Type B pancreatic cell (in vitro differentiated cells): ENCODE measurements at regions not wholly inside any gene's neighbourhood (a gene's known extent, or its start where the extent isn't known, plus 50 kb on each side); places are given as distances from the start of the nearest gene placed in this dataset.

ENCODE experiments used
- DNase-seq: peaks from one replicate; pipeline ENCODE4 v3.0.0; 2021; ENCODE audit warnings: mixed read lengths; ENCODE audit not compliant: unreplicated experiment; ENCODE audit errors: extremely low spot score
- H3K27ac Mint-ChIP-seq: 2 replicates; pipeline ENCODE4 v1.8.0; 2021; ENCODE audit warnings: mild to moderate bottlenecking, mixed read lengths
- H3K27me3 Mint-ChIP-seq: 2 replicates; pipeline ENCODE4 v1.8.0; 2021; ENCODE audit warnings: mixed read lengths
- H3K36me3 Mint-ChIP-seq: 2 replicates; pipeline ENCODE4 v1.8.0; 2021; ENCODE audit warnings: mixed read lengths
- H3K4me1 Mint-ChIP-seq: one replicate; pipeline ENCODE4 v1.8.0; 2021; ENCODE audit warnings: mixed read lengths; ENCODE audit not compliant: unreplicated experiment
- H3K4me3 Mint-ChIP-seq: 2 replicates; pipeline ENCODE4 v1.8.0; 2021; ENCODE audit warnings: mild to moderate bottlenecking, mixed read lengths
- H3K9me3 Mint-ChIP-seq: 2 replicates; pipeline ENCODE4 v1.8.0; 2021; ENCODE audit warnings: mixed read lengths
- TF ChIP-seq, protein P1 (sequence below): fragments of 200-600 bp; sonication (generic); conservative IDR thresholded peaks from 2 replicates; pipeline ENCODE4 v1.5.0; 2021; ENCODE audit warnings: antibody characterized with exemption, mild to moderate bottlenecking

GRCh38 chr3:72154391-72155335 lies 369.7 kb upstream of the PROK2 start:
- peaks cover 15% of the 10 kb centered on the region for H3K27me3 Mint-ChIP-seq
- peaks cover 5% of the 10 kb centered on the region for H3K9me3 Mint-ChIP-seq
- no peak for DNase-seq
- TF ChIP-seq, protein P1, sequence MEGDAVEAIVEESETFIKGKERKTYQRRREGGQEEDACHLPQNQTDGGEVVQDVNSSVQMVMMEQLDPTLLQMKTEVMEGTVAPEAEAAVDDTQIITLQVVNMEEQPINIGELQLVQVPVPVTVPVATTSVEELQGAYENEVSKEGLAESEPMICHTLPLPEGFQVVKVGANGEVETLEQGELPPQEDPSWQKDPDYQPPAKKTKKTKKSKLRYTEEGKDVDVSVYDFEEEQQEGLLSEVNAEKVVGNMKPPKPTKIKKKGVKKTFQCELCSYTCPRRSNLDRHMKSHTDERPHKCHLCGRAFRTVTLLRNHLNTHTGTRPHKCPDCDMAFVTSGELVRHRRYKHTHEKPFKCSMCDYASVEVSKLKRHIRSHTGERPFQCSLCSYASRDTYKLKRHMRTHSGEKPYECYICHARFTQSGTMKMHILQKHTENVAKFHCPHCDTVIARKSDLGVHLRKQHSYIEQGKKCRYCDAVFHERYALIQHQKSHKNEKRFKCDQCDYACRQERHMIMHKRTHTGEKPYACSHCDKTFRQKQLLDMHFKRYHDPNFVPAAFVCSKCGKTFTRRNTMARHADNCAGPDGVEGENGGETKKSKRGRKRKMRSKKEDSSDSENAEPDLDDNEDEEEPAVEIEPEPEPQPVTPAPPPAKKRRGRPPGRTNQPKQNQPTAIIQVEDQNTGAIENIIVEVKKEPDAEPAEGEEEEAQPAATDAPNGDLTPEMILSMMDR = no peak
- H3K4me1 Mint-ChIP-seq = peaks cover 53% of the 10 kb centered on the region
- H3K4me3 Mint-ChIP-seq = peak overlapping the region; percentile 37
- H3K27ac Mint-ChIP-seq = peak overlapping the region; percentile 59
- H3K36me3 Mint-ChIP-seq = no peaks in the 10 kb centered on the region

GRCh38 chr3:72153477-72154314 lies 368.7 kb upstream of the PROK2 start:
- no peak overlapping the region for H3K4me3 Mint-ChIP-seq
- no peak overlapping the region for H3K27ac Mint-ChIP-seq
- peaks cover 15% of the 10 kb centered on the region for H3K27me3 Mint-ChIP-seq
- peaks cover 5% of the 10 kb centered on the region for H3K9me3 Mint-ChIP-seq
- no peaks in the 10 kb centered on the region for H3K36me3 Mint-ChIP-seq
- TF ChIP-seq, protein P1 = no peak
- peaks cover 60% of the 10 kb centered on the region for H3K4me1 Mint-ChIP-seq
- DNase-seq = no peak

DNA sequence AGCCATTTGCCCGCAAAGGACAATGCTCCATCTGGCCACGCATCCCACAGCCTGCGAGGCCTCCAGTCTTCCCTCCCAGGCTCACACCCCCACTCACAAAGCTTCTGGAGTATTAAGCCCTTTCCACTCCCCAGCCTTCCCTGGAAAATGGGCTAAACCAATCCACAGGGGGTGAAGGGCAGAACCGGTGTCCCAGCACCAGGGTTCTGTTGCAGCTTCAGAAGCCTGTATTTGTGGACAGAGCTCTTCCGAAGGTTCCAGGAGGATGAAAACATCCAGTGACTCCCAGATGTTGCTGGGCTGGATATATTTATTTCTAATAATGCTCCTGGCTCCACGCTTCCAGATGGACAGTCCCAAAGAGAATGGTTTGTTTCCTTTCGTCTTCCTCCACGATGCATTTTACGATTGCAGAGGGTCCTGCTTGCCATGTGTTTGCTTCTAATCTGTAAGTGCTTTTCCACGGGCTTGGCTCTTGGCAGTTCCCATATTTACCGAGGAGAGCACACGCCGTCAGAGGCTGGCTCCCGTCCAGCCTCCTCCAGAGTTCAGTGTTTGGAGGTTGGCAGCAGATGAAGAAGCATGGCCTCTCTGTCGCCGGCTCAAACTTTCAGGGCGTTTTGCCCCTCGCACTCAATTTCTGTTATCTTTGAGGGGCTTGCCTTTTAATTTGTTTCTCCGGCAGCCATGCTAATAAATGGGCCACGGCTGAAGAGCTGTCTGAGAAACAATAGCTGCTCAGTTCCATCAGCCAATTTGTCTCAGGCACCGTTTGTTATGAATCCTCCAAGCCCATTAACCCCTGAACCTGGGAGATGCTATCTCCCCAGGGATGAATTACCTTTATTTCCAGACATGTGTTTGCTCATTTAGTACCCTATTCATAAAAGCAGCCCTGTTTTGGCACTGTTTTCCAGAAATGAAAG lies 367.9 kb upstream of the PROK2 start:
- peaks cover 13% of the 10 kb centered on the region for H3K9me3 Mint-ChIP-seq
- H3K4me1 Mint-ChIP-seq = peaks cover 62% of the 10 kb centered on the region
- H3K36me3 Mint-ChIP-seq = peaks cover 4% of the 10 kb centered on the region
- peaks cover 11% of the 10 kb centered on the region for H3K27me3 Mint-ChIP-seq
- peak overlapping the region; percentile 70 for H3K27ac Mint-ChIP-seq
- no peak for DNase-seq
- peak overlapping the region; percentile 81 for H3K4me3 Mint-ChIP-seq
- TF ChIP-seq, protein P1 = no peak

DNA sequence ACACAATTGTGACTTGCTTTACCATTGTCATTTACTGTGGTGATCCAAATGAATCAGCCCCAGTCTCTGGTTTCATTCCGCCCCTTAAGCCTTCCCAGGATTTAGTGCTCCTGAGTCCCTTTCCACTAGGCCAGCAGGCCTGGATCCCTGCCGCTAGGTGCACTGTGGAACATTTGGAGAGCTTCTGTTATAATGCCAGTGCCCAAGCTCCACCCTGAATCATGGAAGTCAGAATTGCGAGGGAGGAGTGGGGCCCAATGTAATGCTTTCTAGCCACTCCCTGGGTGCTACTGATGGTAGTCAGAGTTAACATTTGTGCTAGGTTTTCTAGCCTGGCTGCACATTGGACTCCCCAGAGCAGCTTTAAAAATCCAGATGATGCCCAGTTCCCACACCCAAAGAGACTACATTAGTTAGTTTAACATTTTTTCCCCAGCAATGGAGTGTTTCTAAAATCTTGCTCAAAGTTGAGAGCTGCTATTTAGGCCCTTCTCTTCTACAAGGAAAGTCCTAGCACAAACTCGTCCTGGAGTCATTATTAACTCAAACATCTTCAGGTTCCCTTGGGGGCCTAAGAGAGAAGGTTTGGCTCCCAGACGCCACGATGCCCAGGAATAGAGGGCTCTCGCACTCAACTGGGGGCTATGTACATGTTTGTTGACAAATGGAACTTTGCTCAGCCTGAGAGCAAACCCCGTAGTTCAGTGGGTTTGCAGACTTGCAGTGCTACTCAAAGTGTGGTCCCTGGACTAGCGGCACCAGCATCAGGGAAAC lies 366.7 kb upstream of the PROK2 start:
- no peak for DNase-seq
- Mint-ChIP-seq H3K9me3 (peaks cover 13% of the 10 kb centered on the region), H3K36me3 (peaks cover 4% of the 10 kb centered on the region), H3K27me3 (peaks cover 8% of the 10 kb centered on the region), H3K4me3 (peak overlapping the region; percentile 49), H3K4me1 (peaks cover 60% of the 10 kb centered on the region), H3K27ac (peak overlapping the region; percentile 59)
- TF ChIP-seq, protein P1 = no peak
